ENCODE measurements at regions not wholly inside any gene's neighbourhood (a gene's known extent, or its start where the extent isn't known, plus 50 kb on each side); places are given as distances from the start of the nearest gene placed in this dataset.

- no peak overlapping the region for H3K4me3 Mint-ChIP-seq (ENCODE audit: unreplicated experiment)
- H3K36me3 Mint-ChIP-seq (ENCODE audit: unreplicated experiment), result no peaks in the 10 kb centered on the region
- peaks cover 3% of the 10 kb centered on the region for H3K27me3 Mint-ChIP-seq (ENCODE audit: unreplicated experiment)
- H3K4me1 Mint-ChIP-seq (ENCODE audit: low read depth, unreplicated experiment), result peaks cover 2% of the 10 kb centered on the region
- no peak for DNase-seq
- H3K9me3 Mint-ChIP-seq (ENCODE audit: unreplicated experiment), result no peaks in the 10 kb centered on the region
- no peak for TF ChIP-seq CTCF (IDR thresholded peaks at IDR 0.05; ENCODE audit: partially characterized antibody, unreplicated experiment)
- no peak overlapping the region for H3K27ac Mint-ChIP-seq (ENCODE audit: unreplicated experiment)
These were observed 358.7 kb upstream of the TMPO start for GRCh38 chr12:98156697-98157096.

- H3K36me3 Mint-ChIP-seq (ENCODE audit: unreplicated experiment), result no peaks in the 10 kb centered on the region
- no peak overlapping the region for H3K27ac Mint-ChIP-seq (ENCODE audit: unreplicated experiment)
- no peaks in the 10 kb centered on the region for H3K4me1 Mint-ChIP-seq (ENCODE audit: low read depth, unreplicated experiment)
- no peaks in the 10 kb centered on the region for H3K27me3 Mint-ChIP-seq (ENCODE audit: unreplicated experiment)
- TF ChIP-seq CTCF (IDR thresholded peaks at IDR 0.05; ENCODE audit: partially characterized antibody, unreplicated experiment), result no peak
- no peak overlapping the region for H3K4me3 Mint-ChIP-seq (ENCODE audit: unreplicated experiment)
- no peaks in the 10 kb centered on the region for H3K9me3 Mint-ChIP-seq (ENCODE audit: unreplicated experiment)
- DNase-seq, result no peak
These were observed 352.3 kb upstream of the TMPO start for GRCh38 chr12:98162906-98163678.

- no peak for TF ChIP-seq CTCF (IDR thresholded peaks at IDR 0.05; ENCODE audit: partially characterized antibody, unreplicated experiment)
- Mint-ChIP-seq H3K4me3 (ENCODE audit: unreplicated experiment) (no peak overlapping the region), H3K9me3 (ENCODE audit: unreplicated experiment) (no peaks in the 10 kb centered on the region), H3K36me3 (ENCODE audit: unreplicated experiment) (no peaks in the 10 kb centered on the region), H3K4me1 (ENCODE audit: low read depth, unreplicated experiment) (no peaks in the 10 kb centered on the region), H3K27me3 (ENCODE audit: unreplicated experiment) (no peaks in the 10 kb centered on the region), H3K27ac (ENCODE audit: unreplicated experiment) (no peak overlapping the region)
- DNase-seq, result no peak
These were observed 343.1 kb upstream of the TMPO start for GRCh38 chr12:98172304-98172703.

GRCh38 chr12:98172801-98173200 is 342.6 kb upstream of the TMPO start:
- TF ChIP-seq CTCF (IDR thresholded peaks at IDR 0.05; ENCODE audit: partially characterized antibody, unreplicated experiment), result no peak
- Mint-ChIP-seq H3K4me1 (ENCODE audit: low read depth, unreplicated experiment) (no peaks in the 10 kb centered on the region), H3K9me3 (ENCODE audit: unreplicated experiment) (no peaks in the 10 kb centered on the region), H3K36me3 (ENCODE audit: unreplicated experiment) (no peaks in the 10 kb centered on the region), H3K27me3 (ENCODE audit: unreplicated experiment) (no peaks in the 10 kb centered on the region), H3K4me3 (ENCODE audit: unreplicated experiment) (no peak overlapping the region), H3K27ac (ENCODE audit: unreplicated experiment) (no peak overlapping the region)
- DNase-seq, result no peak

- H3K4me3 Mint-ChIP-seq (ENCODE audit: unreplicated experiment), result no peak overlapping the region
- no peak for TF ChIP-seq CTCF (IDR thresholded peaks at IDR 0.05; ENCODE audit: partially characterized antibody, unreplicated experiment)
- no peaks in the 10 kb centered on the region for H3K9me3 Mint-ChIP-seq (ENCODE audit: unreplicated experiment)
- H3K4me1 Mint-ChIP-seq (ENCODE audit: low read depth, unreplicated experiment), result no peaks in the 10 kb centered on the region
- H3K36me3 Mint-ChIP-seq (ENCODE audit: unreplicated experiment), result no peaks in the 10 kb centered on the region
- no peak overlapping the region for H3K27ac Mint-ChIP-seq (ENCODE audit: unreplicated experiment)
- no peaks in the 10 kb centered on the region for H3K27me3 Mint-ChIP-seq (ENCODE audit: unreplicated experiment)
- DNase-seq, result no peak
These were observed 341.5 kb upstream of the TMPO start for GRCh38 chr12:98173773-98174427.

Measured in glutamatergic neuron (in vitro differentiated cells).